Neural progenitor cell (in vitro differentiated cells): ENCODE measurements at regions not wholly inside any gene's neighbourhood (a gene's known extent, or its start where the extent isn't known, plus 50 kb on each side); places are given as distances from the start of the nearest gene placed in this dataset.

Source experiments
- DNase-seq: peaks from one replicate; pipeline ENCODE4 v3.0.0-alpha.2; 2016; ENCODE audit warnings: low spot score
- H2AFZ ChIP-seq: fragments of 200-600 bp; sonication (generic); replicated peaks from 2 replicates; pipeline ENCODE4 v1.6.1; 2016; ENCODE audit warnings: antibody characterized with exemption
- H3F3A ChIP-seq: fragments of 200-600 bp; sonication (generic); 2 replicates; pipeline ENCODE4 v1.6.1; 2016; ENCODE audit warnings: antibody characterized with exemption, low read depth
- H3K27ac ChIP-seq: fragments of 200-600 bp; sonication (generic); 2 replicates; pipeline ENCODE4 v1.5.1; 2016; ENCODE audit warnings: mild to moderate bottlenecking
- H3K27me3 ChIP-seq: fragments of 200-600 bp; sonication (generic); 2 replicates; pipeline ENCODE4 v1.6.1; 2016; ENCODE audit warnings: mild to moderate bottlenecking, moderate library complexity
- H3K36me3 ChIP-seq: fragments of 200-600 bp; sonication (generic); 2 replicates; pipeline ENCODE4 v1.5.1; 2016
- H3K4me1 ChIP-seq: fragments of 200-600 bp; sonication (generic); 2 replicates; pipeline ENCODE4 v1.6.1; 2016; ENCODE audit warnings: mixed run types
- H3K4me2 ChIP-seq: fragments of 200-600 bp; sonication (generic); 2 replicates; pipeline ENCODE4 v1.6.1; 2016
- H3K4me3 ChIP-seq: fragments of 200-600 bp; sonication (generic); 2 replicates; pipeline ENCODE4 v1.5.1; 2016
- H3K79me2 ChIP-seq: fragments of 200-600 bp; sonication (generic); 2 replicates; pipeline ENCODE4 v1.6.1; 2016; ENCODE audit warnings: low read depth
- H3K9ac ChIP-seq: fragments of 200-600 bp; sonication (generic); 2 replicates; pipeline ENCODE4 v1.6.1; 2016
- H3K9me3 ChIP-seq: fragments of 200-600 bp; sonication (generic); 2 replicates; pipeline ENCODE4 v1.5.1; 2016; ENCODE audit warnings: low read depth
- H4K20me1 ChIP-seq: fragments of 200-600 bp; sonication (generic); 2 replicates; pipeline ENCODE4 v1.6.1; 2016; ENCODE audit warnings: low read depth
- H3K27ac Mint-ChIP-seq: 3 replicates; pipeline ENCODE4 v1.8.0; 2021; ENCODE audit warnings: mixed read lengths
- H3K27me3 Mint-ChIP-seq: 2 replicates; pipeline ENCODE4 v1.8.0; 2022; ENCODE audit warnings: low read depth, mild to moderate bottlenecking, inconsistent platforms, moderate library complexity, mixed read lengths; ENCODE audit not compliant: insufficient read depth
- H3K36me3 Mint-ChIP-seq: 3 replicates; pipeline ENCODE4 v1.8.0; 2021; ENCODE audit warnings: mixed read lengths
- H3K4me1 Mint-ChIP-seq: 3 replicates; pipeline ENCODE4 v1.8.0; 2021; ENCODE audit warnings: mixed read lengths
- H3K4me3 Mint-ChIP-seq: 3 replicates; pipeline ENCODE4 v1.8.0; 2021; ENCODE audit warnings: mild to moderate bottlenecking, moderate library complexity, mixed read lengths
- H3K9me3 Mint-ChIP-seq: 3 replicates; pipeline ENCODE4 v1.8.0; 2020; ENCODE audit warnings: mixed read lengths
- EZH2 ChIP-seq: fragments of 200-600 bp; sonication (generic); IDR thresholded peaks from 2 replicates; pipeline ENCODE4 v1.6.1; 2017; ENCODE audit warnings: antibody characterized with exemption, mild to moderate bottlenecking, moderate library complexity
- EZH2phosphoT487 ChIP-seq: fragments of 200-600 bp; sonication (generic); IDR thresholded peaks from 2 replicates; pipeline ENCODE4 v1.6.1; 2017; ENCODE audit warnings: antibody characterized with exemption
- TF ChIP-seq, protein P1 (sequence below): fragments of 200-600 bp; sonication (generic); IDR thresholded peaks from 2 replicates; pipeline ENCODE4 v1.5.1; 2017; ENCODE audit warnings: antibody characterized with exemption, mild to moderate bottlenecking

- Mint-ChIP-seq H3K4me3 (no peak overlapping the region), H3K27me3 (peaks cover 8% of the 10 kb centered on the region)
- TF ChIP-seq EZH2, result no peak
- TF ChIP-seq EZH2phosphoT487, result no peak
- TF ChIP-seq, protein P1, sequence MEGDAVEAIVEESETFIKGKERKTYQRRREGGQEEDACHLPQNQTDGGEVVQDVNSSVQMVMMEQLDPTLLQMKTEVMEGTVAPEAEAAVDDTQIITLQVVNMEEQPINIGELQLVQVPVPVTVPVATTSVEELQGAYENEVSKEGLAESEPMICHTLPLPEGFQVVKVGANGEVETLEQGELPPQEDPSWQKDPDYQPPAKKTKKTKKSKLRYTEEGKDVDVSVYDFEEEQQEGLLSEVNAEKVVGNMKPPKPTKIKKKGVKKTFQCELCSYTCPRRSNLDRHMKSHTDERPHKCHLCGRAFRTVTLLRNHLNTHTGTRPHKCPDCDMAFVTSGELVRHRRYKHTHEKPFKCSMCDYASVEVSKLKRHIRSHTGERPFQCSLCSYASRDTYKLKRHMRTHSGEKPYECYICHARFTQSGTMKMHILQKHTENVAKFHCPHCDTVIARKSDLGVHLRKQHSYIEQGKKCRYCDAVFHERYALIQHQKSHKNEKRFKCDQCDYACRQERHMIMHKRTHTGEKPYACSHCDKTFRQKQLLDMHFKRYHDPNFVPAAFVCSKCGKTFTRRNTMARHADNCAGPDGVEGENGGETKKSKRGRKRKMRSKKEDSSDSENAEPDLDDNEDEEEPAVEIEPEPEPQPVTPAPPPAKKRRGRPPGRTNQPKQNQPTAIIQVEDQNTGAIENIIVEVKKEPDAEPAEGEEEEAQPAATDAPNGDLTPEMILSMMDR, result no peak
These were observed 1421.9 kb downstream of the BRD1 start for GRCh38 chr22:48405741-48406140.

DNA sequence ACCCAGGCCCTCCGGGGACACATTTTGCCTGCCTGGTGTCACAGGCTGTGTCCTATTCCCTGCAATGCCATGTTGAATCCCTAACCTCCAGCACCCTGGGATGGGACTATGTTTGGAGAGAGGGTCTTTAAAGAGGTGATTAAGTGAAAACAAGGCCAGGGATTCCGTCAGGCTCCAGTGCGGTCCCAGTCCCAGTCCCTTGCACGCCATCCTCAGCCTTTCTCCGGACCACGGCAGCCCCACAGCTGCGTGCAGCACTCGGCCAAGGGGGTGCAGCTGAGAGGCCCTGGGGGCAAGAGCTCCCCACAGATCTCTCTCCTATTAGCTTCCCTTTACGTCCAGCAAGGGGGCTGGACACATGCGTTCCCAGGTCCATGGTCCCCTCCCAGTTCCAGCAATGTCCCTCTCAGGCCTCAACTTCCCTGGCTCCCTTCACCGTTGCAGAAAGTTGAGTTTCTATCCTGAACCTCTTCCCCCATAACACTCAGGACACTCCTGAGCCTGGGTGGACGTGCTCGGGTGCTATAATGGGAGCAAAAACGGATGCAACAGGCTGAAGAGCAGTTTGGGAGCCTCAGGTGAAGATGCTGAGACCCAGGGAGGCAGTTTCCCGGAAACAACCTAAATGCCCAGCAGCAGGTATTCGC is 1422.7 kb downstream of the BRD1 start:
- Histone ChIP-seq H3K27me3 (no peaks in the 10 kb centered on the region), H3K9me3 (no peaks in the 10 kb centered on the region), H3K4me3 (no peak overlapping the region), H3F3A (no peaks in the 10 kb centered on the region), H3K36me3 (no peaks in the 10 kb centered on the region), H3K79me2 (no peaks in the 10 kb centered on the region), H3K4me2 (no peak overlapping the region), H3K9ac (no peak overlapping the region), H3K27ac (no peak overlapping the region), H3K4me1 (no peaks in the 10 kb centered on the region), H4K20me1 (no peaks in the 10 kb centered on the region), H2AFZ (no peak overlapping the region)
- Mint-ChIP-seq H3K27me3 (peaks cover 8% of the 10 kb centered on the region), H3K4me3 (no peak overlapping the region), H3K9me3 (peaks cover 3% of the 10 kb centered on the region), H3K4me1 (no peaks in the 10 kb centered on the region), H3K27ac (no peak overlapping the region), H3K36me3 (no peaks in the 10 kb centered on the region)
- DNase-seq, result no peak
- TF ChIP-seq EZH2phosphoT487 (no peak), EZH2 (no peak)
- TF ChIP-seq, protein P1, result no peak

More at GRCh38 chr22:48405741-48406140, 1421.9 kb downstream of the BRD1 start:
- no peak overlapping the region for H3K4me2 ChIP-seq
- H4K20me1 ChIP-seq, result no peaks in the 10 kb centered on the region
- H3F3A ChIP-seq, result no peaks in the 10 kb centered on the region
- H3K27me3 ChIP-seq, result no peaks in the 10 kb centered on the region
- H3K9me3 ChIP-seq, result no peaks in the 10 kb centered on the region
- DNase-seq, result no peak
- Mint-ChIP-seq H3K27ac (no peak overlapping the region), H3K9me3 (peaks cover 3% of the 10 kb centered on the region), H3K36me3 (no peaks in the 10 kb centered on the region), H3K4me1 (no peaks in the 10 kb centered on the region)
- no peak overlapping the region for H3K27ac ChIP-seq
- H3K9ac ChIP-seq, result no peak overlapping the region
- H3K4me1 ChIP-seq, result no peaks in the 10 kb centered on the region
- no peak overlapping the region for H3K4me3 ChIP-seq
- H2AFZ ChIP-seq, result no peak overlapping the region
- no peaks in the 10 kb centered on the region for H3K79me2 ChIP-seq
- no peaks in the 10 kb centered on the region for H3K36me3 ChIP-seq

DNA sequence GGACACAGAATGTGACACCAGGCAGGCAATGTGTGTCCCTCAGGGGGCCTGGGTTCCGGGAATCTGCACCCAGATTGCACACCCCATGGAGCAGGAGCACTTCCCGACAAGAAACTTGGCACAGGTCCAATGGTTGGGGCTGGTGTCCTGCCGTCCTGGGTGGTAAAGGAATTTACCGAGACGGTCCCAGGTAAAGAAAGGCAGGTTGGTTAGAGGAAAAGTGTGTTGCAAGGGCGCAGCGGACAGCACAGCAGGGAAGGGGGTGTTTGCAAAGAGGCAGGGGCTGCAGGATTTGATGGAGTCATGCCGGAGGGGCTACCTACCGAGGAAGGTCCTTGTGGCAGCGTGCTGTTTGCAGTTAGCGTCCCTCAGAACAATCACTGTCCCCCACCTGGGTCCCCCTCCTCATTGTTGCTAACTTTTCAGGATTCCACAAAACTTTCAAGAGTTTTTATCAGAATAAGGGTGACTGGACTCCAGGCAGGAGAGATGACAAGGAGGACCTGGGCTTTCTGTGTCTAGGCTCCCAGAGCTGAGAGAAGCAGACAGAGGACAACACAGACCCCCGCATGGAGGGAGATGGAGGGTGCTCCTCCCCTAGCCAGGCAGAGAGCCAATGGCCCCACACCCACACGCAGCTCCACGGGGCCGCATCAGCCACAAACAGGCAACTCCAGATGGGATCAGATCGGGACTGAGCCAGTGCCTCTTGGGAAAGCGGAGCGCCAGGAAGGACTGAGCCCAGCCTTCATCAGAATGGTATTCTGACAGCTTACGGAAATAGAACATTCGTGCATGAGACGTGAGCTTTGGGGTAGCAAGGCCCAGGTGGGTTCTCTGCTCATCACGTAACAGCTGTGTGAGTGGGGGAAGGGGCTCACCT is 1423.9 kb downstream of the BRD1 start:
- no peak overlapping the region for H3K27ac ChIP-seq
- H4K20me1 ChIP-seq, result no peaks in the 10 kb centered on the region
- H3K79me2 ChIP-seq, result no peaks in the 10 kb centered on the region
- H2AFZ ChIP-seq, result no peak overlapping the region
- H3K4me3 Mint-ChIP-seq, result no peak overlapping the region
- no peak overlapping the region for H3K9ac ChIP-seq
- TF ChIP-seq EZH2phosphoT487 (no peak), EZH2 (no peak)
- TF ChIP-seq, protein P1, result no peak
- no peaks in the 10 kb centered on the region for H3K27me3 ChIP-seq
- H3K27me3 Mint-ChIP-seq, result peaks cover 8% of the 10 kb centered on the region
- no peaks in the 10 kb centered on the region for H3F3A ChIP-seq
- H3K4me1 ChIP-seq, result no peaks in the 10 kb centered on the region
- no peak for DNase-seq
- H3K9me3 ChIP-seq, result no peaks in the 10 kb centered on the region
- no peak overlapping the region for H3K27ac Mint-ChIP-seq
- H3K36me3 Mint-ChIP-seq, result no peaks in the 10 kb centered on the region
- no peak overlapping the region for H3K4me3 ChIP-seq
- no peak overlapping the region for H3K4me2 ChIP-seq
- no peaks in the 10 kb centered on the region for H3K36me3 ChIP-seq
- H3K9me3 Mint-ChIP-seq, result peaks cover 3% of the 10 kb centered on the region
- H3K4me1 Mint-ChIP-seq, result no peaks in the 10 kb centered on the region
